H1 (cell line): ENCODE measurements at regions not wholly inside any gene's neighbourhood (a gene's known extent, or its start where the extent isn't known, plus 50 kb on each side); places are given as distances from the start of the nearest gene placed in this dataset.

Experiments used
- ATF2 ChIP-seq: IDR thresholded peaks from 2 replicates; pipeline ENCODE4 v1.6.1; 2012; ENCODE audit warnings: low read length, inconsistent platforms
- EP300 ChIP-seq, 2 experiments: IDR thresholded peaks; 1 replicate in 1 of 2; 2 replicates in 1 of 2; pipeline ENCODE4 v1.6.1; 2011 to 2012; ENCODE audit warnings: low read depth in 2 of 2, low read length in 2 of 2, mild to moderate bottlenecking in 2 of 2, borderline replicate concordance in 1 of 2, inconsistent platforms in 1 of 2, moderate library complexity in 1 of 2
- RFX5 ChIP-seq: IDR thresholded peaks from 2 replicates; pipeline ENCODE4 v1.6.1; 2011; ENCODE audit warnings: low read depth, low read length, improper control_type of control experiment, borderline replicate concordance
- SUZ12 ChIP-seq: fragments of 200-600 bp; sonication (generic); IDR thresholded peaks from 2 replicates; pipeline ENCODE4 v1.6.1; 2012; ENCODE audit warnings: mild to moderate bottlenecking, inconsistent platforms, low read length, moderate library complexity, mixed read lengths

- TF ChIP-seq ATF2 (no peak), RFX5 (no peak), SUZ12 (no peak), EP300 (IDR thresholded peaks at IDR 0.05; ENCODE audit: borderline replicate concordance in 1 of 2, low read depth in 2 of 2, low read length in 2 of 2) (no peak)
These were observed 249.7 kb downstream of the C1orf94 start (continued) for GRCh38 chr1:34426325-34426896.
